Transverse colon (tissue), 4 donors: ENCODE measurements at regions not wholly inside any gene's neighbourhood (a gene's known extent, or its start where the extent isn't known, plus 50 kb on each side); places are given as distances from the start of the nearest gene placed in this dataset.

Experiments
- DNase-seq: peaks from one replicate; pipeline ENCODE4 v3.0.0-alpha.2; 2019
- H3K27ac ChIP-seq, 4 donors: fragments of 200-600 bp; sonication (generic); 2 replicates each; pipeline ENCODE4 v1.5.1; 2016 to 2018; ENCODE audit warnings: inconsistent platforms in 4 of 4
- H3K27me3 ChIP-seq: fragments of 200-600 bp; sonication (generic); 2 replicates; pipeline ENCODE4 v1.5.1; 2017; ENCODE audit warnings: inconsistent platforms
- H3K36me3 ChIP-seq, 4 donors: fragments of 200-600 bp; sonication (generic); 2 replicates each; pipeline ENCODE4 v1.5.1; 2017 to 2019; ENCODE audit warnings: inconsistent platforms in 4 of 4
- H3K4me1 ChIP-seq, 4 donors: fragments of 200-600 bp; sonication (generic); 2 replicates each; pipeline ENCODE4 v1.5.1; 2017 to 2020; ENCODE audit warnings: inconsistent platforms in 4 of 4
- H3K4me3 ChIP-seq, 4 donors: fragments of 200-600 bp; sonication (generic); 1 replicate in 1 of 4; 2 replicates in 3 of 4; pipeline versions ENCODE4 v1.5.1 to v1.6.1; 2017 to 2019; ENCODE audit warnings: inconsistent platforms in 4 of 4
- H3K9me3 ChIP-seq, 2 donors: fragments of 200-600 bp; sonication (generic); 2 replicates each; pipeline ENCODE4 v1.5.1; 2017 to 2019; ENCODE audit warnings: inconsistent platforms in 2 of 2
- CTCF ChIP-seq, 5 experiments: fragments of 200-600 bp in 3 of 5; fragments of 450-650 bp in 2 of 5; sonication (generic) in 3 of 5; IDR thresholded peaks; 1 replicate in 2 of 5; 2 replicates in 3 of 5; pipeline ENCODE4 v1.5.1; 2016 to 2017; ENCODE audit warnings: antibody characterized with exemption in 5 of 5, inconsistent platforms in 3 of 5, mild to moderate bottlenecking in 2 of 5, moderate library complexity in 1 of 5
- EP300 ChIP-seq: sonication (generic); formaldehyde crosslinking; IDR thresholded peaks from one replicate; pipeline ENCODE4 v1.6.1; 2017; ENCODE audit warnings: antibody characterized with exemption, low read depth
- POLR2A ChIP-seq: fragments of 450-650 bp; IDR thresholded peaks from one replicate; pipeline ENCODE4 v1.6.1; 2016; ENCODE audit warnings: antibody characterized with exemption, mild to moderate bottlenecking, moderate library complexity
- POLR2AphosphoS5 ChIP-seq, 3 donors: sonication (generic); formaldehyde crosslinking; IDR thresholded peaks; one replicate each; pipeline ENCODE4 v1.6.1; 2016; ENCODE audit warnings: antibody characterized with exemption in 3 of 3
- WGBS, 2 donors: methylation state at CpG; one replicate each; pipeline ENCODE4 v1.1.5; 2018; ENCODE audit warnings: low coverage in 1 of 2; 5-methylcytosine and 5-hydroxymethylcytosine counted together
- in situ Hi-C, 4 donors: fragments of 200-750 bp; cut with MboI; loops; one replicate each; pipeline versions ENCODE4 v1.15.0 to v1.15.1; 2017; ENCODE audit warnings: low sequenced_read_pairs in 3 of 4, low pct_ligation_motif_present in 1 of 4, low pct_unique_long_range_greater_than_20kb in 1 of 4
- intact Hi-C: fragments of 100-400 bp; cut with DNase I; formaldehyde crosslinking; loops from one replicate; pipeline ENCODE4 v1.15.1; 2023; ENCODE audit warnings: low total_unique reads

DNA sequence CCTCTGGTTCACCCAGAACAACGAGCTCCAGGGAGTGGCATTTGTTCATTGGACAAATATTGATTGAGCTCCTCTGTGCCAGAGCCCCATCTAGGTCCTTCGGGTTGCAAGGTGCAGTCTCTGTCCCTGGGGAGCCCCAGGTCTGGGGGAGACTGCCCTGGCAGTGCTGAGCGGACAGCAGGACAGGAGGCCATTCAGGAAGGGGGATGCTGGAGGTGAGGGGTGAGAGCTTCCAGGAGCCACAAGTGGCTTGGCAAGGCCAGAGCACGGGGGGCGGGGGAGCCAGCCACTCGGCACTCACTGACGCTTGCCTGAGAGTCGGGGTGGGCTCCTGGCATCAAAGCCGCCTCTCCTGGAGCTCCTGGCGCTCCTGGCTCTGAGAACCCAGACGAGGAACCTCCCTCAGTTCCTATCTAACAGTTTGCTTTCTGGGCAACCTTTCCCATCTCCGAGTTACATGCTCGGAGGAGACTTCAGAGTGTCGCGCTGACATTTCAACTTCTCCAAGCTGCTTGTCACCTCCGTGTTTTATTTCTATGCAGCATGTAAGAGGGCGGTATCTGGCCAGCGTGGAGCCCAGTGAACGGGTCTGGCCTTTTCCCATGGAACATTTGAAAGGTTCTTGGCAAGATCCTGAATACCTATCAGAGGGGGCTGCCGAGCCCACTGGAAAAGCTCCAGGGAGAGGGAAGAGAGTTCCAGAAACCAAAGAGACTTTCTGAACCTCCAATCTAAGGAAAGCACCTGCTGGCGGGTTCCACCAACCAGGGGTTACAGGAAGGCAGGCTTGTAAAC lies 62.0 kb upstream of the BCL11B start:
- no peak for DNase-seq
- no peak for TF ChIP-seq POLR2A
- TF ChIP-seq POLR2AphosphoS5 (IDR thresholded peaks at IDR 0.05): no peak
- TF ChIP-seq EP300: no peak
- no peak for TF ChIP-seq CTCF (IDR thresholded peaks at IDR 0.05)
- no peak overlapping the region for H3K4me3 ChIP-seq
- peaks cover 8% of the 10 kb centered on the region for H3K27me3 ChIP-seq
- no peaks in the 10 kb centered on the region for H3K36me3 ChIP-seq
- WGBS, 2 donors: 72% methylated on average over 21 of the region's 21 CpGs; no CpG with 5 or more reads in 1 of the 2 donors
- H3K27ac ChIP-seq: no peak overlapping the region
- H3K4me1 ChIP-seq: no peaks in the 10 kb centered on the region
- no peaks in the 10 kb centered on the region for H3K9me3 ChIP-seq
- in situ Hi-C loops: no loop called here
- intact Hi-C loops: loop anchor here (2.0 kb wide), 1 partner anchor 75 kb away; no protein-coding TSS in a partner anchor

DNA sequence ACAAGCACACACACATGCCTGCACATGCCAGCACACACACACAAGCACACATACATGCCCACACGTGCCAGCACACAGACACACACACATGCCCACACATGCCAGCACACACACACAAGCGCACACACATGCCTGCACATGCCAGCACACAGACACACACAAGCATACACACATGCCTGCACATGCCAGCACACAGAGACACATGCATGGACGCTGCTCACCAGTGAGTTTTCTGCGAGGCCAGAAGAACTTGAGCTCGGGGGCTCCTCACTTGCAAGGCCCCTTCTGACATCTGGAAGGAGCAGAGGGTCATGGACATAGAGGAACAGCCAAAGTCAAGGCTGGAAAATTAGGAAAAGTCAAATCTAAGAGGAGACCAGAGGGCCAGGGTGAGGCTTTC lies 61.2 kb upstream of the BCL11B start:
- intact Hi-C loops (loop anchor here (2.0 kb wide), 1 partner anchor 76 kb away; no protein-coding TSS in a partner anchor), in situ Hi-C loops (no loop called here)
- H3K4me3 ChIP-seq: no peak overlapping the region
- no peaks in the 10 kb centered on the region for H3K9me3 ChIP-seq
- 86% methylated on average over 5 of the region's 5 CpGs; no CpG with 5 or more reads in 1 of the 2 donors for whole genome bisulfite sequencing, 2 donors
- H3K27ac ChIP-seq: no peak overlapping the region
- DNase-seq: no peak
- TF ChIP-seq POLR2A: no peak
- no peak for TF ChIP-seq CTCF (IDR thresholded peaks at IDR 0.05)
- no peak for TF ChIP-seq EP300
- TF ChIP-seq POLR2AphosphoS5 (IDR thresholded peaks at IDR 0.05): no peak
- no peaks in the 10 kb centered on the region for H3K4me1 ChIP-seq
- H3K27me3 ChIP-seq: peaks cover 8% of the 10 kb centered on the region
- H3K36me3 ChIP-seq: no peaks in the 10 kb centered on the region

DNA sequence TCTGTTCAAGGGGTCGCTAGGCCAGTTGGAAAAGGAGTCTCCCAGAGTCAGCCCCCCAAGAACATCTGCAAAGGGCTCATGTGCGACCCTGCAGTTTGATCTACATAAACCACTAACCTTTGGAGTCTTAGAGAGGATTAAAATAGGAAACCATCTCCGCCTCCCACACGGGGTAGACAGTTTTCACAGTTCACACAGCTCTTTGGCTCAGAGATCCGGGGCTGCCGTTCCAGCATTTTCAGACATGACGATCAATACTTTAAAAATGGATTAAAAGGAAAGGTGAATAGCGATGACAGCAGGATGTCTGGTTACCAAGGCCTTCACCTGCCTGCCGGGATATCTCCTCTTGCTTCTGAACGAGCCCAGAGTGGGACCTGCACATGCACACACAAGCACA lies 59.8 kb upstream of the BCL11B start:
- Histone ChIP-seq H3K9me3 (no peaks in the 10 kb centered on the region), H3K4me3 (no peak overlapping the region), H3K4me1 (no peaks in the 10 kb centered on the region), H3K36me3 (no peaks in the 10 kb centered on the region), H3K27me3 (no peaks in the 10 kb centered on the region), H3K27ac (no peak overlapping the region)
- TF ChIP-seq POLR2A (no peak), POLR2AphosphoS5 (IDR thresholded peaks at IDR 0.05) (no peak), CTCF (IDR thresholded peaks at IDR 0.05) (no peak), EP300 (no peak)
- 76% methylated on average over 10 of the region's 10 CpGs; no CpG with 5 or more reads in 1 of the 2 donors for WGBS, 2 donors
- intact Hi-C loops: loop anchor here (2.0 kb wide), 1 partner anchor 77 kb away; no protein-coding TSS in a partner anchor
- in situ Hi-C loops: no loop called here
- DNase-seq: no peak

DNA sequence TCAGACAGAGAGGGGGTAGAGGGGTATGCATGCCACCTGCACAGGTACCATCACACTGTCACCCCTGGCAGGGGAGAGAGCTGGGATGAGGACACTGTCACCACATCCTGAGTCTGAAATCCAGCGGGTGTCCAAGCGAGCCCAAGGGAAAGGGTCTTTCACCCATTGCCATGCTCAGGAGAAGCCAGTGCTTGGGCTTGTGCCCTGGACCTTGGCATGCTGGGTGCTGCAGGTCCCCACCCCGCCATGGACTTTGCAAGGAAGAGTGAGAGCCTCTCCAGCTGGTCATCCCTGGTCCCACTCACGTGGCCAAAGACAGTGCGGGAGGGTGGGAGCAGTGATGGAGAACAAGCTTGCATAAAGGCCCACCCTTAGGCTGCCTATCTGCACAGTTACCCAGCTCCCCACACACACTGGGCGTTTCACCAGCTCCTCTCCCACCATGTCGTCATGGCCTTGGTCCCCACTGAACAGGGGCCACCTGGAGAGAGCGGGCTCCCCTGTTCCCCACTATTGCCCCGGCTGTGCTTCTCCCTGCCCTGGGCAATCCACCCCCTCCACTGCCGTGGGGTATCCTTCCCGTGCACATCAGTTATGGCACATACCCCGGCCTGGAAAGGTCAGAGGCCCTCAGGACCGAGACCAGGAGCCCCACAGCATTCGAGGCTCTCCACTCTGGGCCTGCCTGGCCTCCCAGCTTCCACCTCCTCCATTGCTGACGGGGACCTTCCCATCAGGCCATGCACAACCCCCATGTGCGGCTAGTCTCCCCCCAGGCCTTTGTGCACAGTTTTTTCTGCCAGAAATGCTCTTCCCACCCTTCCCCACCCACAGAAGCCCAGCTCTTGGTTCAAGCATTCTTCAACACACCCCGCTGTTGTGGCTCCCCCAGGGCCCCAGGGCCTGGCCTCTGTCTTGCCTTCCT lies 58.6 kb upstream of the BCL11B start:
- H3K4me1 ChIP-seq: no peaks in the 10 kb centered on the region
- 77% methylated on average over 17 of the region's 17 CpGs; no CpG with 5 or more reads in 1 of the 2 donors for WGBS, 2 donors
- no peak overlapping the region for H3K4me3 ChIP-seq
- H3K27me3 ChIP-seq: no peaks in the 10 kb centered on the region
- H3K27ac ChIP-seq: no peak overlapping the region
- intact Hi-C loops: no loop called here
- H3K9me3 ChIP-seq: no peaks in the 10 kb centered on the region
- in situ Hi-C loops: no loop called here
- TF ChIP-seq CTCF (IDR thresholded peaks at IDR 0.05) (no peak), EP300 (no peak), POLR2A (no peak), POLR2AphosphoS5 (IDR thresholded peaks at IDR 0.05) (no peak)
- no peak for DNase-seq
- H3K36me3 ChIP-seq: no peaks in the 10 kb centered on the region
